CD14-positive monocyte (primary cell): ENCODE measurements at regions not wholly inside any gene's neighbourhood (a gene's known extent, or its start where the extent isn't known, plus 50 kb on each side); places are given as distances from the start of the nearest gene placed in this dataset.

Experiments used
- DNase-seq, 3 donors: peaks; one replicate each; pipeline ENCODE4 v3.0.0-alpha.2; 2011 to 2022
- H2AFZ ChIP-seq: 2 replicates; pipeline ENCODE4 v1.6.0; 2012; ENCODE audit warnings: mild to moderate bottlenecking, low read depth, low read length, inconsistent platforms; ENCODE audit not compliant: insufficient read depth, poor library complexity, severe bottlenecking
- H3K27ac ChIP-seq, 2 donors: 1 replicate in 1 of 2; 2 replicates in 1 of 2; pipeline ENCODE4 v1.5.1; 2012 to 2013; ENCODE audit warnings: low read length in 2 of 2, control low read depth in 1 of 2, inconsistent platforms in 1 of 2, low read depth in 1 of 2, mild to moderate bottlenecking in 1 of 2
- H3K27me3 ChIP-seq, 2 donors: one replicate each; pipeline versions ENCODE4 v1.6.0 to v1.6.1; 2011 to 2013; ENCODE audit warnings: low read length in 2 of 2; ENCODE audit not compliant: control insufficient read depth in 2 of 2, insufficient read depth in 2 of 2
- H3K36me3 ChIP-seq, 2 donors: replicated peaks in 1 of 2; 1 replicate in 1 of 2; 2 replicates in 1 of 2; pipeline versions ENCODE4 v1.5.1 to v1.6.1; 2012 to 2013; ENCODE audit warnings: low read length in 2 of 2, control low read depth in 1 of 2, inconsistent platforms in 1 of 2, mild to moderate bottlenecking in 1 of 2; ENCODE audit not compliant: insufficient read depth in 2 of 2, control insufficient read depth in 1 of 2
- H3K4me1 ChIP-seq, 2 donors: 1 replicate in 1 of 2; 2 replicates in 1 of 2; pipeline versions ENCODE4 v1.5.1 to v1.6.1; 2012 to 2013; ENCODE audit warnings: low read length in 2 of 2, control low read depth in 1 of 2, inconsistent platforms in 1 of 2, mild to moderate bottlenecking in 1 of 2, moderate library complexity in 1 of 2; ENCODE audit not compliant: insufficient read depth in 2 of 2, control insufficient read depth in 1 of 2
- H3K4me2 ChIP-seq: replicated peaks from 2 replicates; pipeline ENCODE3; 2012; ENCODE audit warnings: low read length, moderate library complexity, mild to moderate bottlenecking; ENCODE audit not compliant: poor library complexity, severe bottlenecking; ENCODE audit errors: extremely low read depth
- H3K4me3 ChIP-seq, 3 experiments: fragments of 200-600 bp in 1 of 3; sonication (generic) in 1 of 3; replicated peaks in 1 of 3; 1 replicate in 2 of 3; 2 replicates in 1 of 3; pipeline ENCODE4 v1.5.1; 2011 to 2013; ENCODE audit warnings: low read length in 3 of 3, mild to moderate bottlenecking in 3 of 3, control low read depth in 2 of 3, low read depth in 2 of 3, inconsistent platforms in 1 of 3, moderate library complexity in 1 of 3
- H3K79me2 ChIP-seq: 2 replicates; pipeline ENCODE4 v1.6.0; 2012; ENCODE audit warnings: mild to moderate bottlenecking, control low read depth, inconsistent platforms, low read length, moderate library complexity; ENCODE audit not compliant: insufficient read depth
- H3K9ac ChIP-seq: 2 replicates; pipeline ENCODE4 v1.6.0; 2017; ENCODE audit warnings: low read length, mild to moderate bottlenecking; ENCODE audit not compliant: insufficient read depth, poor library complexity, severe bottlenecking
- H3K9me3 ChIP-seq, 2 donors: replicated peaks in 1 of 2; 1 replicate in 1 of 2; 2 replicates in 1 of 2; pipeline versions ENCODE4 v1.5.1 to v1.6.1; 2012 to 2013; ENCODE audit warnings: low read length in 2 of 2, control low read depth in 1 of 2; ENCODE audit not compliant: control insufficient read depth in 1 of 2, insufficient read depth in 1 of 2
- H4K20me1 ChIP-seq: 2 replicates; pipeline ENCODE4 v1.6.0; 2012; ENCODE audit warnings: mild to moderate bottlenecking, low read length, control low read depth, moderate library complexity; ENCODE audit not compliant: insufficient read depth
- H3K27ac Mint-ChIP-seq, 7 donors: one replicate each; pipeline ENCODE4 v1.8.0; 2020; ENCODE audit warnings: mild to moderate bottlenecking in 7 of 7, mixed read lengths in 7 of 7, moderate library complexity in 6 of 7, inconsistent platforms in 2 of 7
- H3K27me3 Mint-ChIP-seq, 3 donors: one replicate each; pipeline ENCODE4 v1.8.0; 2021 to 2022; ENCODE audit warnings: low read depth in 3 of 3, mild to moderate bottlenecking in 3 of 3, mixed read lengths in 3 of 3, moderate library complexity in 3 of 3, inconsistent platforms in 1 of 3
- H3K36me3 Mint-ChIP-seq, 2 donors: one replicate each; pipeline ENCODE4 v1.8.0; 2020; ENCODE audit warnings: mixed read lengths in 2 of 2, inconsistent platforms in 1 of 2, mild to moderate bottlenecking in 1 of 2
- H3K4me1 Mint-ChIP-seq: one replicate; pipeline ENCODE4 v1.8.0; 2020; ENCODE audit warnings: mild to moderate bottlenecking, mixed read lengths
- H3K4me3 Mint-ChIP-seq, 2 donors: one replicate each; pipeline ENCODE4 v1.8.0; 2020; ENCODE audit warnings: mild to moderate bottlenecking in 2 of 2, mixed read lengths in 2 of 2, moderate library complexity in 1 of 2
- H3K9me3 Mint-ChIP-seq, 7 donors: one replicate each; pipeline ENCODE4 v1.8.0; 2020 to 2022; ENCODE audit warnings: mixed read lengths in 7 of 7, mild to moderate bottlenecking in 6 of 7, moderate library complexity in 6 of 7, inconsistent platforms in 2 of 7
- WGBS: methylation state at CpG from one replicate; pipeline ENCODE4 v1.1.5; 2013; ENCODE audit warnings: missing lambda C conversion rate; ENCODE audit not compliant: insufficient coverage; 5-methylcytosine and 5-hydroxymethylcytosine counted together
- intact Hi-C, 2 donors: fragments of 100-400 bp; cut with micrococcal nuclease; formaldehyde crosslinking; loops; one replicate each; pipeline versions ENCODE4 v1.15.0 to v1.15.1; 2023
- TF ChIP-seq, protein P1 (sequence below): fragments of 200-600 bp; IDR thresholded peaks from one replicate; pipeline ENCODE4 v1.8.0; 2022; ENCODE audit warnings: antibody characterized with exemption, mild to moderate bottlenecking

DNA sequence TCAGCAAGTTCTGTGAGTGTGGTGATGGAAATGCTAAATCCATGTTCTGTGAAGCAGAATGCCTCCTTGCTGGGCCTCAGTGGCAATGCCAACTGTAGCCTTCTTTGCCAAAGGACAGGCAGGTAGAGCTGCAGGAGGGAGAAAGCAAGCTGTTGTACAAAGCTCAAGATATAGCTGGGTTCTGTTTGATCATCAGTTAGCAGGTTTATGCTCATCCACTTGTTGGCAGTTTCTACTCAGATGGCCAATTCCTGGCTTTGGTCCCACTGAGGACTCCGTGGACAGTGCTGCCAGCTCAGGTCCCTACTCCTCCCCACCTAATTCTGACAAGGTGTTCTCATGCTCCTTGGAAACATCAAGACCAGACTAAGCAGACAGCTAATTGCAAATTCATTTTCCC, 65.1 kb downstream of the PRSS23 start:
- no peak overlapping the region for H3K4me3 Mint-ChIP-seq
- no peaks in the 10 kb centered on the region for H3K36me3 Mint-ChIP-seq
- TF ChIP-seq, protein P1, sequence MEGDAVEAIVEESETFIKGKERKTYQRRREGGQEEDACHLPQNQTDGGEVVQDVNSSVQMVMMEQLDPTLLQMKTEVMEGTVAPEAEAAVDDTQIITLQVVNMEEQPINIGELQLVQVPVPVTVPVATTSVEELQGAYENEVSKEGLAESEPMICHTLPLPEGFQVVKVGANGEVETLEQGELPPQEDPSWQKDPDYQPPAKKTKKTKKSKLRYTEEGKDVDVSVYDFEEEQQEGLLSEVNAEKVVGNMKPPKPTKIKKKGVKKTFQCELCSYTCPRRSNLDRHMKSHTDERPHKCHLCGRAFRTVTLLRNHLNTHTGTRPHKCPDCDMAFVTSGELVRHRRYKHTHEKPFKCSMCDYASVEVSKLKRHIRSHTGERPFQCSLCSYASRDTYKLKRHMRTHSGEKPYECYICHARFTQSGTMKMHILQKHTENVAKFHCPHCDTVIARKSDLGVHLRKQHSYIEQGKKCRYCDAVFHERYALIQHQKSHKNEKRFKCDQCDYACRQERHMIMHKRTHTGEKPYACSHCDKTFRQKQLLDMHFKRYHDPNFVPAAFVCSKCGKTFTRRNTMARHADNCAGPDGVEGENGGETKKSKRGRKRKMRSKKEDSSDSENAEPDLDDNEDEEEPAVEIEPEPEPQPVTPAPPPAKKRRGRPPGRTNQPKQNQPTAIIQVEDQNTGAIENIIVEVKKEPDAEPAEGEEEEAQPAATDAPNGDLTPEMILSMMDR = no peak
- H3K9me3 ChIP-seq = no peaks in the 10 kb centered on the region
- peaks cover 0 to 3% (median 0%) of the 10 kb centered on the region in 3 donors for H3K27me3 Mint-ChIP-seq
- 100% methylated on average over 1 of the region's 1 CpG for WGBS
- no peaks in the 10 kb centered on the region for H3K79me2 ChIP-seq
- H3K4me3 ChIP-seq = no peak overlapping the region
- H3K36me3 ChIP-seq = no peaks in the 10 kb centered on the region
- no peak for DNase-seq
- H3K4me1 Mint-ChIP-seq = no peaks in the 10 kb centered on the region
- no peaks in the 10 kb centered on the region for H3K27me3 ChIP-seq
- H3K27ac Mint-ChIP-seq = no peak overlapping the region
- no peaks in the 10 kb centered on the region for H4K20me1 ChIP-seq
- H3K4me1 ChIP-seq = no peaks in the 10 kb centered on the region
- intact Hi-C loops = no loop called here
- no peaks in the 10 kb centered on the region for H3K9me3 Mint-ChIP-seq
- H2AFZ ChIP-seq = no peak overlapping the region
- H3K9ac ChIP-seq = no peak overlapping the region
- no peak overlapping the region for H3K4me2 ChIP-seq
- H3K27ac ChIP-seq = no peak overlapping the region

DNA sequence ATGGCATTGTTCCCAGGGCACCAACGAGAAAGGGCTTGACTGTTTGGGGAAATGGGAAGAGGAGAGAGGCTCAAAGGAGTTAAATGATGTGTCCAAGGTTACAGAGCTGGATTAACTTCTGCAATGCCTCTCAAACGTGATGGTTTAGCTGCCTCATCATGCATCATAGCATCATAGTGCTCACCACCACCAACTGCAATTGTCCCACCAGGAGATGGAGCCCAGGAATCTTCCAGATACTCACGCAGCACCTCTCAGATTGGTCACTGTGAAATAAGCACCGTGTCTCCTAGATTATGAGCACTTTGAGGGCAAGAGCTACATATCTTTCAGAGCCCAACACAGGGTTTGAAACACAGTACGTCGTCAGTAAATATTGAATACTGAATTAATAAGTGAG, 69.2 kb downstream of the PRSS23 start:
- Mint-ChIP-seq H3K27ac (no peak overlapping the region), H3K4me3 (no peak overlapping the region), H3K27me3 (no peaks in the 10 kb centered on the region), H3K9me3 (no peaks in the 10 kb centered on the region), H3K36me3 (no peaks in the 10 kb centered on the region), H3K4me1 (peaks cover 6% of the 10 kb centered on the region)
- H3K9me3 ChIP-seq = no peaks in the 10 kb centered on the region
- DNase-seq = no peak
- H3K4me2 ChIP-seq = no peak overlapping the region
- intact Hi-C loops = no loop called here
- H3K9ac ChIP-seq = no peak overlapping the region
- no peaks in the 10 kb centered on the region for H3K36me3 ChIP-seq
- H3K27me3 ChIP-seq = no peaks in the 10 kb centered on the region
- TF ChIP-seq, protein P1 = no peak
- H3K27ac ChIP-seq = no peak overlapping the region
- H3K4me3 ChIP-seq = no peak overlapping the region
- no peaks in the 10 kb centered on the region for H3K79me2 ChIP-seq
- no peaks in the 10 kb centered on the region for H4K20me1 ChIP-seq
- no peak overlapping the region for H2AFZ ChIP-seq
- 39% methylated on average over 3 of the region's 6 CpGs for WGBS
- no peaks in the 10 kb centered on the region for H3K4me1 ChIP-seq
